Esophagus squamous epithelium (tissue), 5 donors: ENCODE measurements at regions not wholly inside any gene's neighbourhood (a gene's known extent, or its start where the extent isn't known, plus 50 kb on each side); places are given as distances from the start of the nearest gene placed in this dataset.

Experiments
- DNase-seq: peaks from one replicate; lab custom pipeline; 2025; lab: John Stamatoyannopoulos, UW
- H3K27ac ChIP-seq, 4 donors: fragments of 200-600 bp; sonication (generic); one replicate each; pipeline ENCODE4 v1.5.1; 2016 to 2019; ENCODE audit warnings: mild to moderate bottlenecking in 1 of 4
- H3K27me3 ChIP-seq, 4 donors: fragments of 200-600 bp; sonication (generic); 1 replicate in 3 of 4; 2 replicates in 1 of 4; pipeline versions ENCODE4 v1.5.1 to v1.6.0; 2017 to 2021; ENCODE audit warnings: antibody characterized with exemption in 1 of 4
- H3K36me3 ChIP-seq, 3 donors: fragments of 200-600 bp; sonication (generic); one replicate each; pipeline ENCODE4 v1.5.1; 2016 to 2019
- H3K4me1 ChIP-seq, 3 donors: fragments of 200-600 bp; sonication (generic); one replicate each; pipeline ENCODE4 v1.5.1; 2017 to 2019
- H3K4me3 ChIP-seq, 4 donors: fragments of 200-600 bp; sonication (generic); 1 replicate in 3 of 4; 2 replicates in 1 of 4; pipeline ENCODE4 v1.5.1; 2016 to 2019; ENCODE audit warnings: mild to moderate bottlenecking in 2 of 4, moderate library complexity in 1 of 4
- H3K9me3 ChIP-seq, 3 donors: fragments of 200-600 bp; sonication (generic); one replicate each; pipeline ENCODE4 v1.5.1; 2016 to 2019
- POLR2A ChIP-seq, 4 donors: fragments of 450-650 bp; IDR thresholded peaks; one replicate each; pipeline ENCODE4 v1.6.1; 2017; ENCODE audit warnings: antibody characterized with exemption in 4 of 4, mild to moderate bottlenecking in 4 of 4, moderate library complexity in 3 of 4
- WGBS, 2 donors: methylation state at CpG; one replicate each; pipeline ENCODE4 v1.1.5; 2018; 5-methylcytosine and 5-hydroxymethylcytosine counted together
- intact Hi-C: fragments of 100-400 bp; cut with DNase I; formaldehyde crosslinking; loops from one replicate; pipeline ENCODE4 v1.15.0; 2022
- TF ChIP-seq, protein P1 (sequence below), 6 experiments: fragments of 450-650 bp in 4 of 6; fragments of 200-600 bp in 2 of 6; sonication (generic) in 2 of 6; IDR thresholded peaks; one replicate each; pipeline ENCODE4 v1.5.1; 2016 to 2019; ENCODE audit warnings: antibody characterized with exemption in 6 of 6, mild to moderate bottlenecking in 4 of 6, moderate library complexity in 4 of 6
- donor health status: DM: yes; HTN: yes; CAD: no.

DNA sequence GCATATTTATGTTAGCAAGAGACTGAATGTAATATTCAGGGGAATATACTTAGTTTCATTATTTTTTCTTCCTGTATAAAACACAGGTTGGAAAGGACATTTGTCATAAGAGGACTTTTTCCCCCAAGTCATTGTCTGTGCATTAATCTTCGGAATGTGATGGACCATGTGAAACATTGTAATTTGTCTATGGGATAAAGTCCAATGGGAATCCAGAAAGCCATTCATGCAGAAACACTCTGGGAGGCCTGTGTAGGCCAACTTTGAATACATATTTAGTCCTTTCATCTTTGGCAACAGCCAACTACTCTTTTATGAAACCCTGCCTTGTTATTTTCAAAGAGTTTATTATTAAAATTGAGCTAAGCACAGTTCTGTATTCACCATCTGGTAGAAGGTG is 386.4 kb downstream of the PIK3C3 start:
- TF ChIP-seq POLR2A (IDR thresholded peaks at IDR 0.05), result no peak
- TF ChIP-seq, protein P1, sequence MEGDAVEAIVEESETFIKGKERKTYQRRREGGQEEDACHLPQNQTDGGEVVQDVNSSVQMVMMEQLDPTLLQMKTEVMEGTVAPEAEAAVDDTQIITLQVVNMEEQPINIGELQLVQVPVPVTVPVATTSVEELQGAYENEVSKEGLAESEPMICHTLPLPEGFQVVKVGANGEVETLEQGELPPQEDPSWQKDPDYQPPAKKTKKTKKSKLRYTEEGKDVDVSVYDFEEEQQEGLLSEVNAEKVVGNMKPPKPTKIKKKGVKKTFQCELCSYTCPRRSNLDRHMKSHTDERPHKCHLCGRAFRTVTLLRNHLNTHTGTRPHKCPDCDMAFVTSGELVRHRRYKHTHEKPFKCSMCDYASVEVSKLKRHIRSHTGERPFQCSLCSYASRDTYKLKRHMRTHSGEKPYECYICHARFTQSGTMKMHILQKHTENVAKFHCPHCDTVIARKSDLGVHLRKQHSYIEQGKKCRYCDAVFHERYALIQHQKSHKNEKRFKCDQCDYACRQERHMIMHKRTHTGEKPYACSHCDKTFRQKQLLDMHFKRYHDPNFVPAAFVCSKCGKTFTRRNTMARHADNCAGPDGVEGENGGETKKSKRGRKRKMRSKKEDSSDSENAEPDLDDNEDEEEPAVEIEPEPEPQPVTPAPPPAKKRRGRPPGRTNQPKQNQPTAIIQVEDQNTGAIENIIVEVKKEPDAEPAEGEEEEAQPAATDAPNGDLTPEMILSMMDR (IDR thresholded peaks at IDR 0.05), result no peak
- no peak overlapping the region for H3K4me3 ChIP-seq
- H3K27me3 ChIP-seq, result no peaks in the 10 kb centered on the region
- H3K27ac ChIP-seq, result no peak overlapping the region
- H3K4me1 ChIP-seq, result no peaks in the 10 kb centered on the region
- 22 to 67% methylated on average over 1 of the region's 1 CpG for WGBS, 2 donors
- peaks cover 0 to 4% (median 0%) of the 10 kb centered on the region in 3 donors for H3K9me3 ChIP-seq
- H3K36me3 ChIP-seq, result no peaks in the 10 kb centered on the region
- intact Hi-C loops, result no loop called here
- DNase-seq, result no peak

DNA sequence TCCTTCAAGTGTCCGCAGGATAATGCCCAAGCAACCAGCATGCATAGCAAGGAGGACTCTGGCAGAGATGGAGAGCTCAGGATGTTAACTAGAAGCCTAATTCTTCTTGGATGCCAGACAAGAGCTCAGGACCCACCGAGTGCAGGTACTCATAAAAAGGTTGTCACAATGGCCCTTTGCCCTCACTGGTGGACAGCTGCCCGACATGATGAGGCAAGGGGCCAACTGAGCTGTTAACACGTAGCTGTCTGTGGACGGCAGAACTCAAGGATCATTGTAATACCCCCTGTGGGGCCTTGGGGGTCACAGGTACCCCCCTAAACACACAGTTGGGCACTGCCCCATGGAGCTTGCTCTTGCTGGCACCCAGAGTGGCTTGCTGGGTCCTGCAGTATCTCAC is 393.7 kb downstream of the PIK3C3 start:
- WGBS, 2 donors, result 64 to 100% methylated on average over 1 to 4 of the region's 5 CpGs
- Histone ChIP-seq H3K27ac (no peak overlapping the region), H3K4me3 (no peak overlapping the region), H3K4me1 (no peaks in the 10 kb centered on the region), H3K27me3 (no peaks in the 10 kb centered on the region), H3K9me3 (no peaks in the 10 kb centered on the region), H3K36me3 (no peaks in the 10 kb centered on the region)
- no peak for DNase-seq
- intact Hi-C loops, result no loop called here
- no peak for TF ChIP-seq POLR2A (IDR thresholded peaks at IDR 0.05)
- TF ChIP-seq, protein P1 (IDR thresholded peaks at IDR 0.05), result no peak

DNA sequence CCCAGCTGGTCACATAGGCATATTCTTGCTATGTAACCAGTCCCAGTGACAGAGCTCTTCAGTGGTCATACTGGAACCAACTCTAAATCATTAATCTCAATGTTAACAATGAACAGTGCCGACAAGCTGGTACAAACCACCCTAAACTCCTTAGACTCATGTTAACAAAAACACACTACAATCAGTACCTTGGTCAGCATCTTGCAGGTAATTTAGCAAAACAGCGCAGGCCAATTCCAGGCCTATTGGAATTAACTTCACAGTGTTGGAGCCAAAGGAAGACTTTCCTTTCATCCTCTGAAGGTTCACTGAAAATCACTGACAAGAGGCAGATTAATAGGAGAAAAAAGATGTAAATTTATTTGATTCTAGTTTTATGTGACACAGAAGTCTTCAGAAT is 396.4 kb downstream of the PIK3C3 start:
- Histone ChIP-seq H3K27me3 (no peaks in the 10 kb centered on the region), H3K27ac (no peak overlapping the region), H3K4me3 (no peak overlapping the region), H3K36me3 (no peaks in the 10 kb centered on the region), H3K9me3 (no peaks in the 10 kb centered on the region), H3K4me1 (no peaks in the 10 kb centered on the region)
- DNase-seq, result no peak
- 53 to 95% methylated on average over 2 of the region's 2 CpGs for WGBS, 2 donors
- no peak for TF ChIP-seq POLR2A (IDR thresholded peaks at IDR 0.05)
- TF ChIP-seq, protein P1 (IDR thresholded peaks at IDR 0.05), result no peak
- intact Hi-C loops, result no loop called here

DNA sequence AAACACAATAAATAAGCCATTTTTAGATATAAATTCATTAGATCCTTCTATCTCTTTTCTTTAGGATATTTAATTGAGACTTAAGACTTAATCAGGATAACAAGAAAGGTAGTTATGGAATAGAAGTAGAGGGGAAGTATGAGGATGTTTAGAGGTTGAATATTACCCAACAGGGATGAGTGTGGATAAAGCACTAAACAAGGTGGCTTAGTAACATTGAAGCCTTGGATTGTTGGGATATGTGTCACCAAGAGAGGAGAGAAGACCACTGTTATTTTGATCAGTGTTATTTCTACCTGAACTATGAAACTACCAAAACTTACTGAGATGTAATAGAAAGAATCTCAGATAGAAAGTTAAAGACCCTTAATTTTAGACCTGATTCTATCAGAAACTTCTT is 405.7 kb downstream of the PIK3C3 start:
- Histone ChIP-seq H3K27me3 (no peaks in the 10 kb centered on the region), H3K4me3 (no peak overlapping the region), H3K4me1 (no peaks in the 10 kb centered on the region), H3K36me3 (no peaks in the 10 kb centered on the region), H3K9me3 (no peaks in the 10 kb centered on the region), H3K27ac (no peak overlapping the region)
- intact Hi-C loops, result no loop called here
- TF ChIP-seq POLR2A (IDR thresholded peaks at IDR 0.05), result no peak
- TF ChIP-seq, protein P1 (IDR thresholded peaks at IDR 0.05), result no peak
- DNase-seq, result no peak

DNA sequence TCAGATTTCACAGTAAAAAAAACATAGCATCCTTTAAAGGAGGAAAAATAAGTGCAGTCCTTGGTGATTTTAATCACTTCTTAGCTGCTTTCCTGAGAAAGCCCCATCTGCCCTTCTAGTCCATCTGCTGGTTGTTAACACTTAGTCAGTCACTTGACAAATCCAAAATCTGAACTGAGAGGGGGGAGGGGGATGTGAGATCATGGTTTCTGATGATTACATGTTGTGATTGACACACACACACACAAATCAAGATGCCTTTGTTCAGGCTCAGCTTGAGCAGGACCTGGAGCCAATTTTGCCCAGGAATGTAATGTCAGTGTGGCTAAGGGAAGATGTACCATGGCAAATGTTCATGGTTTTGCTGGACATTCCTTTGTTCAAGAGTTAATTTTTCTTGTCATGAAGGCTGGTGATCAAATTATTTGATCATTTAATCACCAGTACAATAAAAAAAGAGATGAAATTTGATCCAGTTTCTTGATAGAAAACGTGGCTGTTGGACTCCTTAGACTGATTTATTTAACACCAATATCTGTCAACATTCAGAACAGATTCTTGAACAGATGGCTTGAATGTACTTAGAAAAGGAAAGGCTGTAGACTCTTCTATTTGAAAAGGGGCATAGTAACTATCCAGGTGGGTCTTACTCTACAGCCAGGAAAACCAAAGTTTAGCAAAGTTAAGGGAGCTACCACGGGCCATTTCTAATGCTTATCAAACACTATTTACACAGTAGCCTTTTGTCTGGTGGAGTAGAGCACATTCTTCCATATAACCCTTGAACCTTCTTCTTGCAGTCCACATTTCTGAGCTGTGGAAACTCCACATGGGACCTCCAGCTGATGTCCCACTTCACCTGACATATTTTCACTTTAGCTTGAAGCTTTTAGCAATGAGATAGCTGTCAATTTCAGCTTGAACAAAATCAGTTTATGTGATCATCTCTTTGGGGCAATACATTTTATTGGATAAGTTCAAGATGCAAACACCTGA is 408.7 kb downstream of the PIK3C3 start:
- Histone ChIP-seq H3K4me3 (no peak overlapping the region), H3K36me3 (no peaks in the 10 kb centered on the region), H3K9me3 (no peaks in the 10 kb centered on the region), H3K27me3 (no peaks in the 10 kb centered on the region), H3K4me1 (no peaks in the 10 kb centered on the region), H3K27ac (no peak overlapping the region)
- no peak for DNase-seq
- intact Hi-C loops, result no loop called here
- WGBS, 2 donors, result 21 to 36% methylated on average over 2 of the region's 2 CpGs
- no peak for TF ChIP-seq POLR2A (IDR thresholded peaks at IDR 0.05)
- TF ChIP-seq, protein P1 (IDR thresholded peaks at IDR 0.05), result no peak
